ENCODE measurements at regions not wholly inside any gene's neighbourhood (a gene's known extent, or its start where the extent isn't known, plus 50 kb on each side); places are given as distances from the start of the nearest gene placed in this dataset.

- no peaks in the 10 kb centered on the region for H3K9me3 ChIP-seq (ENCODE audit: control insufficient read depth in 1 of 2, insufficient read depth in 1 of 2, low read depth in 1 of 2, low read length in 2 of 2)
- H2AFZ ChIP-seq (ENCODE audit: low read depth, low read length, poor library complexity, severe bottlenecking) = no peak overlapping the region
- no peaks in the 10 kb centered on the region; the same call in 1 of the 2 replicates for H3K9me2 ChIP-seq (ENCODE audit: insufficient read depth)
- H3K27me3 ChIP-seq (ENCODE audit: insufficient read depth, low read length) = no peaks in the 10 kb centered on the region
- no peaks in the 10 kb centered on the region for H3K4me1 ChIP-seq (ENCODE audit: control insufficient read depth in 1 of 2, insufficient read depth in 2 of 2, low read length in 2 of 2)
- ChIA-PET POLR2A (no interaction called here), CTCF (no interaction called here), RAD21 (ENCODE audit: low non-redundant PET in 1 of 2, low total read pairs in 2 of 2, uncharacterized antibody in 2 of 2, unreplicated experiment in 2 of 2) (no interaction called here)
- intact Hi-C loops (cut with micrococcal nuclease) = no loop called here
- no peaks in the 10 kb centered on the region for H3K79me2 ChIP-seq (ENCODE audit: insufficient read depth, low read length)
- BruUV-seq (replicated peaks) = no TSS peak
- no peak overlapping the region for H3K27ac ChIP-seq (ENCODE audit: low read depth, low read length)
- no peak overlapping the region for H3K4me2 ChIP-seq (ENCODE audit: low read length)
- DNase-seq (ENCODE audit: low read depth, low spot score) = no peak
- no peaks in the 10 kb centered on the region for H3K36me3 ChIP-seq (ENCODE audit: control insufficient read depth in 1 of 2, insufficient read depth in 2 of 2, low read length in 2 of 2)
- TF ChIP-seq TCF7L2 (IDR thresholded peaks at IDR 0.05; ENCODE audit: borderline replicate concordance, extremely low read depth, insufficient read depth, insufficient read length) = no peak
- no peak for TF ChIP-seq POLR2AphosphoS5 (IDR thresholded peaks at IDR 0.05; ENCODE audit: low read depth, low read length)
- TF ChIP-seq REST (IDR thresholded peaks at IDR 0.05; ENCODE audit: low read depth) = no peak
- TF ChIP-seq RAD21 (IDR thresholded peaks at IDR 0.05; ENCODE audit: low read depth) = no peak
- no peak for TF ChIP-seq POLR2A (IDR thresholded peaks at IDR 0.05; ENCODE audit: borderline replicate concordance, extremely low read depth, insufficient read depth, insufficient read length)
- no peak for TF ChIP-seq FOSL1 (IDR thresholded peaks at IDR 0.05; ENCODE audit: low read depth)
- H3K9ac ChIP-seq (ENCODE audit: low read length) = no peak overlapping the region
- H3K4me3 ChIP-seq (replicated peaks in 1 of 2; ENCODE audit: low read depth in 1 of 2, low read length in 2 of 2) = no peak overlapping the region
- no peaks in the 10 kb centered on the region for H4K20me1 ChIP-seq (ENCODE audit: insufficient read depth)
- no peak for ATAC-seq
Observed at GRCh38 chr2:180411661-180412060, 404.6 kb upstream of the CWC22 start.

GRCh38 chr2:180406687-180407086 lies 399.6 kb upstream of the CWC22 start:
- no peaks in the 10 kb centered on the region; the same call in 1 of the 2 replicates for H3K9me2 ChIP-seq (ENCODE audit: insufficient read depth)
- H3K27ac ChIP-seq (ENCODE audit: low read depth, low read length) = no peak overlapping the region
- DNase-seq (ENCODE audit: low read depth, low spot score) = no peak
- intact Hi-C loops (cut with micrococcal nuclease) = no loop called here
- H3K9ac ChIP-seq (ENCODE audit: low read length) = no peak overlapping the region
- no TSS peak for BruUV-seq (replicated peaks)
- H4K20me1 ChIP-seq (ENCODE audit: insufficient read depth) = no peaks in the 10 kb centered on the region
- no peaks in the 10 kb centered on the region for H3K79me2 ChIP-seq (ENCODE audit: insufficient read depth, low read length)
- H3K27me3 ChIP-seq (ENCODE audit: insufficient read depth, low read length) = no peaks in the 10 kb centered on the region
- CTCF ChIA-PET = no interaction called here
- H2AFZ ChIP-seq (ENCODE audit: low read depth, low read length, poor library complexity, severe bottlenecking) = no peak overlapping the region
- RAD21 ChIA-PET (ENCODE audit: low non-redundant PET in 1 of 2, low total read pairs in 2 of 2, uncharacterized antibody in 2 of 2, unreplicated experiment in 2 of 2) = no interaction called here
- no peaks in the 10 kb centered on the region for H3K36me3 ChIP-seq (ENCODE audit: control insufficient read depth in 1 of 2, insufficient read depth in 2 of 2, low read length in 2 of 2)
- no peak overlapping the region for H3K4me2 ChIP-seq (ENCODE audit: low read length)
- POLR2A ChIA-PET = no interaction called here
- no peaks in the 10 kb centered on the region for H3K9me3 ChIP-seq (ENCODE audit: control insufficient read depth in 1 of 2, insufficient read depth in 1 of 2, low read depth in 1 of 2, low read length in 2 of 2)
- ATAC-seq = no peak
- H3K4me1 ChIP-seq (ENCODE audit: control insufficient read depth in 1 of 2, insufficient read depth in 2 of 2, low read length in 2 of 2) = no peaks in the 10 kb centered on the region
- no peak overlapping the region for H3K4me3 ChIP-seq (replicated peaks in 1 of 2; ENCODE audit: low read depth in 1 of 2, low read length in 2 of 2)
- TF ChIP-seq SRF (IDR thresholded peaks at IDR 0.05; ENCODE audit: low read depth) = no peak
- TF ChIP-seq ATF3 (IDR thresholded peaks at IDR 0.05) = no peak
- TF ChIP-seq ZNF274 (IDR thresholded peaks at IDR 0.05; ENCODE audit: low read depth, low read length) = no peak
- no peak for TF ChIP-seq SIN3A (IDR thresholded peaks at IDR 0.05; ENCODE audit: low read depth)
- no peak for TF ChIP-seq REST (IDR thresholded peaks at IDR 0.05; ENCODE audit: low read depth)
- TF ChIP-seq EZH2 (IDR thresholded peaks at IDR 0.05) = no peak
- TF ChIP-seq CEBPB (IDR thresholded peaks at IDR 0.05; ENCODE audit: low read depth) = no peak
- TF ChIP-seq POLR2A (IDR thresholded peaks at IDR 0.05; ENCODE audit: borderline replicate concordance, extremely low read depth, insufficient read depth, insufficient read length) = no peak
- TF ChIP-seq, protein P1, sequence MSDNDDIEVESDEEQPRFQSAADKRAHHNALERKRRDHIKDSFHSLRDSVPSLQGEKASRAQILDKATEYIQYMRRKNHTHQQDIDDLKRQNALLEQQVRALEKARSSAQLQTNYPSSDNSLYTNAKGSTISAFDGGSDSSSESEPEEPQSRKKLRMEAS (IDR thresholded peaks at IDR 0.05) = no peak
- no peak for TF ChIP-seq SP1 (IDR thresholded peaks at IDR 0.05; ENCODE audit: low read depth)
- no peak for TF ChIP-seq FOSL1 (IDR thresholded peaks at IDR 0.05; ENCODE audit: low read depth)
